CD14-positive monocyte (primary cell): ENCODE measurements at regions not wholly inside any gene's neighbourhood (a gene's known extent, or its start where the extent isn't known, plus 50 kb on each side); places are given as distances from the start of the nearest gene placed in this dataset.

Experiments
- DNase-seq, 3 donors: peaks; one replicate each; pipeline ENCODE4 v3.0.0-alpha.2; 2011 to 2022
- H2AFZ ChIP-seq: 2 replicates; pipeline ENCODE4 v1.6.0; 2012; ENCODE audit warnings: mild to moderate bottlenecking, low read depth, low read length, inconsistent platforms; ENCODE audit not compliant: insufficient read depth, poor library complexity, severe bottlenecking
- H3K27ac ChIP-seq, 2 donors: 1 replicate in 1 of 2; 2 replicates in 1 of 2; pipeline ENCODE4 v1.5.1; 2012 to 2013; ENCODE audit warnings: low read length in 2 of 2, control low read depth in 1 of 2, inconsistent platforms in 1 of 2, low read depth in 1 of 2, mild to moderate bottlenecking in 1 of 2
- H3K27me3 ChIP-seq, 2 donors: one replicate each; pipeline versions ENCODE4 v1.6.0 to v1.6.1; 2011 to 2013; ENCODE audit warnings: low read length in 2 of 2; ENCODE audit not compliant: control insufficient read depth in 2 of 2, insufficient read depth in 2 of 2
- H3K36me3 ChIP-seq, 2 donors: replicated peaks in 1 of 2; 1 replicate in 1 of 2; 2 replicates in 1 of 2; pipeline versions ENCODE4 v1.5.1 to v1.6.1; 2012 to 2013; ENCODE audit warnings: low read length in 2 of 2, control low read depth in 1 of 2, inconsistent platforms in 1 of 2, mild to moderate bottlenecking in 1 of 2; ENCODE audit not compliant: insufficient read depth in 2 of 2, control insufficient read depth in 1 of 2
- H3K4me1 ChIP-seq, 2 donors: 1 replicate in 1 of 2; 2 replicates in 1 of 2; pipeline versions ENCODE4 v1.5.1 to v1.6.1; 2012 to 2013; ENCODE audit warnings: low read length in 2 of 2, control low read depth in 1 of 2, inconsistent platforms in 1 of 2, mild to moderate bottlenecking in 1 of 2, moderate library complexity in 1 of 2; ENCODE audit not compliant: insufficient read depth in 2 of 2, control insufficient read depth in 1 of 2
- H3K4me2 ChIP-seq: replicated peaks from 2 replicates; pipeline ENCODE3; 2012; ENCODE audit warnings: low read length, moderate library complexity, mild to moderate bottlenecking; ENCODE audit not compliant: poor library complexity, severe bottlenecking; ENCODE audit errors: extremely low read depth
- H3K4me3 ChIP-seq, 3 experiments: fragments of 200-600 bp in 1 of 3; sonication (generic) in 1 of 3; replicated peaks in 1 of 3; 1 replicate in 2 of 3; 2 replicates in 1 of 3; pipeline ENCODE4 v1.5.1; 2011 to 2013; ENCODE audit warnings: low read length in 3 of 3, mild to moderate bottlenecking in 3 of 3, control low read depth in 2 of 3, low read depth in 2 of 3, inconsistent platforms in 1 of 3, moderate library complexity in 1 of 3
- H3K79me2 ChIP-seq: 2 replicates; pipeline ENCODE4 v1.6.0; 2012; ENCODE audit warnings: mild to moderate bottlenecking, control low read depth, inconsistent platforms, low read length, moderate library complexity; ENCODE audit not compliant: insufficient read depth
- H3K9ac ChIP-seq: 2 replicates; pipeline ENCODE4 v1.6.0; 2017; ENCODE audit warnings: low read length, mild to moderate bottlenecking; ENCODE audit not compliant: insufficient read depth, poor library complexity, severe bottlenecking
- H3K9me3 ChIP-seq, 2 donors: replicated peaks in 1 of 2; 1 replicate in 1 of 2; 2 replicates in 1 of 2; pipeline versions ENCODE4 v1.5.1 to v1.6.1; 2012 to 2013; ENCODE audit warnings: low read length in 2 of 2, control low read depth in 1 of 2; ENCODE audit not compliant: control insufficient read depth in 1 of 2, insufficient read depth in 1 of 2
- H4K20me1 ChIP-seq: 2 replicates; pipeline ENCODE4 v1.6.0; 2012; ENCODE audit warnings: mild to moderate bottlenecking, low read length, control low read depth, moderate library complexity; ENCODE audit not compliant: insufficient read depth
- H3K27ac Mint-ChIP-seq, 7 donors: one replicate each; pipeline ENCODE4 v1.8.0; 2020; ENCODE audit warnings: mild to moderate bottlenecking in 7 of 7, mixed read lengths in 7 of 7, moderate library complexity in 6 of 7, inconsistent platforms in 2 of 7
- H3K27me3 Mint-ChIP-seq, 3 donors: one replicate each; pipeline ENCODE4 v1.8.0; 2021 to 2022; ENCODE audit warnings: low read depth in 3 of 3, mild to moderate bottlenecking in 3 of 3, mixed read lengths in 3 of 3, moderate library complexity in 3 of 3, inconsistent platforms in 1 of 3
- H3K36me3 Mint-ChIP-seq, 2 donors: one replicate each; pipeline ENCODE4 v1.8.0; 2020; ENCODE audit warnings: mixed read lengths in 2 of 2, inconsistent platforms in 1 of 2, mild to moderate bottlenecking in 1 of 2
- H3K4me1 Mint-ChIP-seq: one replicate; pipeline ENCODE4 v1.8.0; 2020; ENCODE audit warnings: mild to moderate bottlenecking, mixed read lengths
- H3K4me3 Mint-ChIP-seq, 2 donors: one replicate each; pipeline ENCODE4 v1.8.0; 2020; ENCODE audit warnings: mild to moderate bottlenecking in 2 of 2, mixed read lengths in 2 of 2, moderate library complexity in 1 of 2
- H3K9me3 Mint-ChIP-seq, 7 donors: one replicate each; pipeline ENCODE4 v1.8.0; 2020 to 2022; ENCODE audit warnings: mixed read lengths in 7 of 7, mild to moderate bottlenecking in 6 of 7, moderate library complexity in 6 of 7, inconsistent platforms in 2 of 7
- WGBS: methylation state at CpG from one replicate; pipeline ENCODE4 v1.1.5; 2013; ENCODE audit warnings: missing lambda C conversion rate; ENCODE audit not compliant: insufficient coverage; 5-methylcytosine and 5-hydroxymethylcytosine counted together
- intact Hi-C, 2 donors: fragments of 100-400 bp; cut with micrococcal nuclease; formaldehyde crosslinking; loops; one replicate each; pipeline versions ENCODE4 v1.15.0 to v1.15.1; 2023
- TF ChIP-seq, protein P1 (sequence below): fragments of 200-600 bp; IDR thresholded peaks from one replicate; pipeline ENCODE4 v1.8.0; 2022; ENCODE audit warnings: antibody characterized with exemption, mild to moderate bottlenecking

DNA sequence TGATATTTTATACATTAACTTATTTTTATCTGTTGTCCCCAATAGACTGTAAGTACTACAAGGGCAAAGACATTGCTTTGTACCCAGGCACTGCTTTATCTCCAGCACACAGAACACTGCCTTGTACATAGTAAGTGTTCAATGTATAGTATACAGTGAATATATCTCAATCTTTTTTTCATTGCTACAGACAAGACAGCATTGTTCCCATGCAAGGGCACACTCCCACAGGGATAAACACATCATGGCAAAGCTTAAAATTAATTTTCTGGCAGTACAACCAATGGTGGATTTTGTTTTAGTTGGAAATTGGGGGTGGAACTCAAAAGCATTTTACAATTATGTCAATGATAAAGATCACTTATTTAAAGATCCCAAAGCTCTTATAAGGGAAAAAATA, 112.3 kb upstream of the EEA1 start:
- H3K9ac ChIP-seq, result no peak overlapping the region

GRCh38 chr12:93042283-93042682, 113.2 kb upstream of the EEA1 start:
- Mint-ChIP-seq H3K27ac (no peak overlapping the region), H3K27me3 (peaks cover 0 to 5% (median 0%) of the 10 kb centered on the region in 3 donors), H3K4me3 (no peak overlapping the region), H3K36me3 (no peaks in the 10 kb centered on the region), H3K9me3 (peaks cover 4 to 12% (median 6%) of the 10 kb centered on the region in 7 donors), H3K4me1 (peaks cover 4% of the 10 kb centered on the region)
- DNase-seq, result no peak
- peaks cover 0 to 4% of the 10 kb centered on the region in 2 donors for H3K9me3 ChIP-seq
- H3K27me3 ChIP-seq, result no peaks in the 10 kb centered on the region
- no peaks in the 10 kb centered on the region for H3K79me2 ChIP-seq
- WGBS, result 89% methylated on average over 1 of the region's 3 CpGs
- no peak overlapping the region for H3K4me2 ChIP-seq
- H3K9ac ChIP-seq, result no peak overlapping the region
- no peaks in the 10 kb centered on the region for H3K36me3 ChIP-seq
- no peak overlapping the region for H2AFZ ChIP-seq
- no peak overlapping the region for H3K4me3 ChIP-seq
- no peaks in the 10 kb centered on the region for H3K4me1 ChIP-seq
- intact Hi-C loops, result no loop called here
- H3K27ac ChIP-seq, result no peak overlapping the region
- H4K20me1 ChIP-seq, result no peaks in the 10 kb centered on the region
- TF ChIP-seq, protein P1, sequence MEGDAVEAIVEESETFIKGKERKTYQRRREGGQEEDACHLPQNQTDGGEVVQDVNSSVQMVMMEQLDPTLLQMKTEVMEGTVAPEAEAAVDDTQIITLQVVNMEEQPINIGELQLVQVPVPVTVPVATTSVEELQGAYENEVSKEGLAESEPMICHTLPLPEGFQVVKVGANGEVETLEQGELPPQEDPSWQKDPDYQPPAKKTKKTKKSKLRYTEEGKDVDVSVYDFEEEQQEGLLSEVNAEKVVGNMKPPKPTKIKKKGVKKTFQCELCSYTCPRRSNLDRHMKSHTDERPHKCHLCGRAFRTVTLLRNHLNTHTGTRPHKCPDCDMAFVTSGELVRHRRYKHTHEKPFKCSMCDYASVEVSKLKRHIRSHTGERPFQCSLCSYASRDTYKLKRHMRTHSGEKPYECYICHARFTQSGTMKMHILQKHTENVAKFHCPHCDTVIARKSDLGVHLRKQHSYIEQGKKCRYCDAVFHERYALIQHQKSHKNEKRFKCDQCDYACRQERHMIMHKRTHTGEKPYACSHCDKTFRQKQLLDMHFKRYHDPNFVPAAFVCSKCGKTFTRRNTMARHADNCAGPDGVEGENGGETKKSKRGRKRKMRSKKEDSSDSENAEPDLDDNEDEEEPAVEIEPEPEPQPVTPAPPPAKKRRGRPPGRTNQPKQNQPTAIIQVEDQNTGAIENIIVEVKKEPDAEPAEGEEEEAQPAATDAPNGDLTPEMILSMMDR, result no peak

More for the DNA sequence above, 112.3 kb upstream of the EEA1 start:
- no peak for DNase-seq
- Mint-ChIP-seq H3K4me3 (no peak overlapping the region), H3K27me3 (peaks cover 0 to 5% (median 0%) of the 10 kb centered on the region in 3 donors), H3K4me1 (peaks cover 4% of the 10 kb centered on the region), H3K27ac (no peak overlapping the region), H3K9me3 (peaks cover 4 to 12% (median 7%) of the 10 kb centered on the region in 7 donors), H3K36me3 (no peaks in the 10 kb centered on the region)
- no peaks in the 10 kb centered on the region for H3K79me2 ChIP-seq
- peaks cover 0 to 4% of the 10 kb centered on the region in 2 donors for H3K9me3 ChIP-seq
- no peaks in the 10 kb centered on the region for H4K20me1 ChIP-seq
- H3K36me3 ChIP-seq, result no peaks in the 10 kb centered on the region
- H3K4me1 ChIP-seq, result no peaks in the 10 kb centered on the region
- no peak overlapping the region for H2AFZ ChIP-seq
- no peak overlapping the region for H3K27ac ChIP-seq
- H3K27me3 ChIP-seq, result no peaks in the 10 kb centered on the region
- no peak overlapping the region for H3K4me3 ChIP-seq
- no peak overlapping the region for H3K4me2 ChIP-seq
- TF ChIP-seq, protein P1, result no peak
- intact Hi-C loops, result no loop called here
